ENCODE measurements at regions not wholly inside any gene's neighbourhood (a gene's known extent, or its start where the extent isn't known, plus 50 kb on each side); places are given as distances from the start of the nearest gene placed in this dataset.

- no peaks in the 10 kb centered on the region for H4K20me1 ChIP-seq (ENCODE audit: insufficient read depth, low read length)
These were observed 367.0 kb upstream of the MGMT start for GRCh38 chr10:129099992-129100391.

GRCh38 chr10:129101232-129101980 lies 365.6 kb upstream of the MGMT start:
- H2AFZ ChIP-seq (ENCODE audit: low read length): no peak overlapping the region
- H3F3A ChIP-seq (ENCODE audit: insufficient read depth, low read length): no peaks in the 10 kb centered on the region
- no peaks in the 10 kb centered on the region for H3K9me3 ChIP-seq (ENCODE audit: low read length)
- no peaks in the 10 kb centered on the region for H3K79me2 ChIP-seq (ENCODE audit: insufficient read depth, low read length)
- no peak overlapping the region for H3K4me3 ChIP-seq (ENCODE audit: low read depth, low read length, poor library complexity, severe bottlenecking)
- no peaks in the 10 kb centered on the region for H3K4me1 ChIP-seq (ENCODE audit: insufficient read depth, low read length, severe bottlenecking)
- no peak overlapping the region for H3K4me2 ChIP-seq (ENCODE audit: low read length)
- TF ChIP-seq, protein P1, sequence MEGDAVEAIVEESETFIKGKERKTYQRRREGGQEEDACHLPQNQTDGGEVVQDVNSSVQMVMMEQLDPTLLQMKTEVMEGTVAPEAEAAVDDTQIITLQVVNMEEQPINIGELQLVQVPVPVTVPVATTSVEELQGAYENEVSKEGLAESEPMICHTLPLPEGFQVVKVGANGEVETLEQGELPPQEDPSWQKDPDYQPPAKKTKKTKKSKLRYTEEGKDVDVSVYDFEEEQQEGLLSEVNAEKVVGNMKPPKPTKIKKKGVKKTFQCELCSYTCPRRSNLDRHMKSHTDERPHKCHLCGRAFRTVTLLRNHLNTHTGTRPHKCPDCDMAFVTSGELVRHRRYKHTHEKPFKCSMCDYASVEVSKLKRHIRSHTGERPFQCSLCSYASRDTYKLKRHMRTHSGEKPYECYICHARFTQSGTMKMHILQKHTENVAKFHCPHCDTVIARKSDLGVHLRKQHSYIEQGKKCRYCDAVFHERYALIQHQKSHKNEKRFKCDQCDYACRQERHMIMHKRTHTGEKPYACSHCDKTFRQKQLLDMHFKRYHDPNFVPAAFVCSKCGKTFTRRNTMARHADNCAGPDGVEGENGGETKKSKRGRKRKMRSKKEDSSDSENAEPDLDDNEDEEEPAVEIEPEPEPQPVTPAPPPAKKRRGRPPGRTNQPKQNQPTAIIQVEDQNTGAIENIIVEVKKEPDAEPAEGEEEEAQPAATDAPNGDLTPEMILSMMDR (IDR thresholded peaks at IDR 0.05; ENCODE audit: low read length): no peak
- TF ChIP-seq EZH2 (IDR thresholded peaks at IDR 0.05; ENCODE audit: borderline replicate concordance, low read length): no peak
- no peak overlapping the region for H3K27ac ChIP-seq (ENCODE audit: low read depth, low read length, poor library complexity, severe bottlenecking)
- no peaks in the 10 kb centered on the region for H3K36me3 ChIP-seq (ENCODE audit: insufficient read depth, low read length)
- no peaks in the 10 kb centered on the region for H3K27me3 ChIP-seq (ENCODE audit: insufficient read depth, low read length)
- H3K9me2 ChIP-seq (ENCODE audit: low read depth, low read length): no peaks in the 10 kb centered on the region
- H3K9ac ChIP-seq (ENCODE audit: low read length): no peak overlapping the region
- H4K20me1 ChIP-seq (ENCODE audit: insufficient read depth, low read length): no peaks in the 10 kb centered on the region

More at GRCh38 chr10:129099992-129100391, 367.0 kb upstream of the MGMT start:
- Histone ChIP-seq H3K4me2 (ENCODE audit: low read length) (no peak overlapping the region), H3K79me2 (ENCODE audit: insufficient read depth, low read length) (no peaks in the 10 kb centered on the region), H2AFZ (ENCODE audit: low read length) (no peak overlapping the region), H3K36me3 (ENCODE audit: insufficient read depth, low read length) (no peaks in the 10 kb centered on the region), H3K9ac (ENCODE audit: low read length) (no peak overlapping the region), H3F3A (ENCODE audit: insufficient read depth, low read length) (no peaks in the 10 kb centered on the region), H3K27ac (ENCODE audit: low read depth, low read length, poor library complexity, severe bottlenecking) (no peak overlapping the region), H3K27me3 (ENCODE audit: insufficient read depth, low read length) (no peaks in the 10 kb centered on the region), H3K9me2 (ENCODE audit: low read depth, low read length) (no peaks in the 10 kb centered on the region), H3K9me3 (ENCODE audit: low read length) (no peaks in the 10 kb centered on the region), H3K4me1 (ENCODE audit: insufficient read depth, low read length, severe bottlenecking) (no peaks in the 10 kb centered on the region), H3K4me3 (ENCODE audit: low read depth, low read length, poor library complexity, severe bottlenecking) (no peak overlapping the region)
- TF ChIP-seq, protein P1 (IDR thresholded peaks at IDR 0.05; ENCODE audit: low read length): no peak
- TF ChIP-seq EZH2 (IDR thresholded peaks at IDR 0.05; ENCODE audit: borderline replicate concordance, low read length): no peak

DNA sequence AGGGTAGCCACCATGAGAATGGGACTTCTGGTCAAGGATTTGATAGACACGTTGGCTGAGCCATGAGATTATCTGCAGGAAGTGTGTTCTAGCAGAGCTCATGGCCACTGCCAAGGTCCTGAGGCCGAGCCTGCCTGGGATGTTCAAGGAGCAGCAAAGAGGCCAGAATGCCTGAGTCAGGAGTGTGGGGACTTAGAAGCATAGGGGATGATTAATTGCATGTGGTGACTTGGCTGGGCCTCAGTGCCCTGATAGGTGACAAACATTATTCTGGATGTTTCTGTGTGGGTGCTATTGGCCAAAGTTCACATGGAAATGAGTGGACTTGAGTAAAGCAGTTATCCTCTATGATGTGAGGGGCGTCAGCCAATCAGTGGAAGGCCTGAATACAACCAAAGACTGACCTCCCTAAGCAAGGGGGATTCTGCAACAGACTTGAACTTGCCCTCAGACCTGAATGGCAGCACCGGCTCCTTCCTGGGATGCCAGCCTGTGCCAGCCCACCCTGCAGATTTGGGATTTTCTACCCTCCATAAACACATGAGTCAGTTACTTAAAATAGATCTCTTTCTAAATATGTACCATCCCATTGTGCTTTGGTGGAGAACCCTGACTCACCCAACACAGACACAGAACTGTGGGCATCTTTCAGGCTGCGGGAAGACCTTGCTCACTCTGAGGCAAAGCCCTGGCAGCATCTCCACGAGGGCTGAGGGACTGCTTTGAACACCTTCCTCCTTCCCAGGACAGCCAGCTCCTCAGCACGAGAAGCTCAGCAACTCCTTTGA lies 363.9 kb upstream of the MGMT start:
- Histone ChIP-seq H4K20me1 (ENCODE audit: insufficient read depth, low read length) (no peaks in the 10 kb centered on the region), H3K9ac (ENCODE audit: low read length) (no peak overlapping the region), H3K79me2 (ENCODE audit: insufficient read depth, low read length) (no peaks in the 10 kb centered on the region), H3K4me3 (ENCODE audit: low read depth, low read length, poor library complexity, severe bottlenecking) (no peak overlapping the region), H3K27me3 (ENCODE audit: insufficient read depth, low read length) (no peaks in the 10 kb centered on the region), H3K27ac (ENCODE audit: low read depth, low read length, poor library complexity, severe bottlenecking) (no peak overlapping the region), H3K4me1 (ENCODE audit: insufficient read depth, low read length, severe bottlenecking) (no peaks in the 10 kb centered on the region), H3K9me2 (ENCODE audit: low read depth, low read length) (no peaks in the 10 kb centered on the region), H3K4me2 (ENCODE audit: low read length) (no peak overlapping the region), H3K36me3 (ENCODE audit: insufficient read depth, low read length) (no peaks in the 10 kb centered on the region), H2AFZ (ENCODE audit: low read length) (no peak overlapping the region), H3F3A (ENCODE audit: insufficient read depth, low read length) (no peaks in the 10 kb centered on the region), H3K9me3 (ENCODE audit: low read length) (no peaks in the 10 kb centered on the region)
- no peak for TF ChIP-seq EZH2 (IDR thresholded peaks at IDR 0.05; ENCODE audit: borderline replicate concordance, low read length)
- TF ChIP-seq, protein P1 (IDR thresholded peaks at IDR 0.05; ENCODE audit: low read length): no peak
